A204.1 (cell line): ENCODE measurements at regions not wholly inside any gene's neighbourhood (a gene's known extent, or its start where the extent isn't known, plus 50 kb on each side); places are given as distances from the start of the nearest gene placed in this dataset.
A peak's percentile ranks its signal among the peaks of the same experiment; 100 is the strongest.
"Not testable (repeated sequence)": the region's sequence is repeated elsewhere in the genome, so short reads cannot be mapped to it uniquely, and the experiment has no call there.

Source experiments
- FAIRE-seq: peaks from 2 replicates; lab custom pipeline; 2012; peaks lifted over from hg19 to GRCh38; lab: Jason Lieb, UNC

DNA sequence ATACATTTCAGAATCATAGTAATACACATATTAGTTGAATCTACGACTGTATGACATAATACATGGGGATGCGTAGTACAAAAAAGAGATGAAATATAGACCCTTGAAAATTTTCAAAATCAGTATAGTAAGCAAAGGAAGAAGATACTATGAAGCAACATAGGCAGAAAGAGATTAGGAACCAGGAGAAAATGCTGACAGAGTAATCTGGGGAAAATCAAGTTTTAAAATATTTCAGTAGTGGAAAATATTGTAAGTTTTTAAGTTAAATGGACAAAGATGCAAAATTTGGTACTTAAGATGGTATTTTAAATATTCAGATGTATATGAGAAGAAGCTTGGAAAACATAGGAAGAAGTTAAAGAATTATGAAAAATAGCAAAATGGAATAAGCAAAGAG lies 915.6 kb upstream of the LRFN5 start:
- FAIRE-seq = no peak

DNA sequence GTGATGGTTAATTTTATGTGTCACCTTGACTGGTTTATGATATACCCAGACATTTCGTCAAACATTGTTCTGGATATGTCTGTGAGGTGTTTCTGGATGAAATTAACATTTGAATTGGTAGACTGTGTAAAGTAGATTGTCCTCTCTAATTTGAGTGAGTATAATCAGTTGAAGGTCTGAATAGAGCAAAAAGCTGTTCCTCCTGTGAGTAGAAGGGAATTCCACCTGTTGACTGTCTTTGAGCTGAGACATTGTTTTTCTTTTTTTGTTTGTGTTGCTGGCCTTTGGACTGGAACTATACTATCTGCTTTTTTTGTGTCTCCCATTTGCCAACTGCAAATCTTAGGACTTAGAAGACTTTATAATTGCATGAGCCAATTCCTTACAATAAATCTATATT lies 920.9 kb upstream of the LRFN5 start:
- no peak for FAIRE-seq

DNA sequence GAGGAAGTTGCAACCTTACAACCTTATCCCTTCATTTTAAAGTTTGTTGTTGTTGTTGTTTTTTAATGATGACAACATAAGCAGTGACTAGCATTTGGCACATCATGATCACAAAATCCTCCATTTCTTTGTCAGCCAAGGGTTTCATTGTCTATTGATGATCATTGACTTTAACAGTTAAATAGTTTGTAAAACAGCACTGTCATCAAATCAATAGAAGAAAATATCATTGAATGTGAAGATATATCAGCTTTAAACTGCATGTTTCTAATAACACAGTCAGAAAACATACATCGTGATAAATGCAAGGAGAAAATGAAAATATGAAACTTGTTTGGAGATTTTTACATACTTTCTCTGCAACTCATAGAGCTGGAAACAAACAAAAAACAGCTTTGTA lies 922.3 kb upstream of the LRFN5 start:
- FAIRE-seq = no peak

DNA sequence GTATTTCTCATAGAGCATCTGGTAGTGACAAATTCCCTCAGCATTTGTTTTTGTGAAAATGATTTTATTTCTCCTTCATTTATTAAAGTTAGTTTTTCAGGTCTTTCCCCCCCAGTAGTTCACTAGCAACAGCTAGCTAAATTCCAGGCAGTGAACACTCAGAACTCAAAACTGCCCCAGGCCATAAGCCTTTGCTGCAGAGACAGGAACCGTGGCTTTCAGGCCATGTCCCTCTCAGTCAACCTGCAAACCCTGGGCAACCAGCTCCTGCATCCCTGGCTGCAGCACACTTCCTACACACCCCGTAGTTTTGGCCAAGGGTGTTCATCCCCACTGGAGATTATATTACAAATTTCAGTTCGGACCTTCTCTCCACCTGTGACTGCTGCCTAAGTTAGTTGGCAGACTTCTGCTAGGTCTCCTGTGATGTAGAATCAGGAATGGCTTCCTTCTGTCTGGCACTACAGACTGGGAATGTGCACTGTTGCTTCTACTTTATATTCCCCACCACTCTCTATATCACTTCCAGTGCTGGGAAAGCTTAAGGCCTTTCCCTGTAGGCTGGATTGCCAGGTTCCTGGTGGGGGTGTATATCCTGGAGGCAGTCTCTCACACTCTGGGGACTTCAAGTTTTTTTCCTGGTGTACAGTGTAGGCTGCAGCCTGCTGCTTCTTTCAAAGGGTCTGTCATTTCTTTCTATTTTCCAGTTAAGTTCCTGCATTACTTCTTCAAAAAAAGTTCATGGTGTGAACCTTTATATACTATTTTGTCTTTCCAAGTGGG lies 924.4 kb upstream of the LRFN5 start:
- FAIRE-seq = no peak

DNA sequence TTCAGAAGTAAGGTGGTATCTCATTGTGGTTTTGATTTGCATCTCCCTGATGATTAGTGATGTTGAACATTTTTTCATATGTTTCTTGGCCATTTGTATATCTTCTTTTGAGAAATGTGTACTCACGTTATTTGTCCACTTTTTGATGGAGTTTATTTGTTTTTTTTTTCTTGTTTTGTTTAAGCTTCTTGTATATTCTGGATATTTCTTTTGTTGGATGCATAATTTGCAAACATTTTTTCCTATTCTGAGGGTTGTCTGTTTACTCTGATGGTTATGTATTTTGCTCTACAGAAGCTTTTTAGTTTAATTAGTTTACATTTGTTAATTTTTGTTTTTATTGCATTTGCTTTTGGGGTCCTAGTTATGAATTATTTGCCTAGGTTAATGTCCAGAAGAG lies 927.4 kb upstream of the LRFN5 start:
- FAIRE-seq = no peak

DNA sequence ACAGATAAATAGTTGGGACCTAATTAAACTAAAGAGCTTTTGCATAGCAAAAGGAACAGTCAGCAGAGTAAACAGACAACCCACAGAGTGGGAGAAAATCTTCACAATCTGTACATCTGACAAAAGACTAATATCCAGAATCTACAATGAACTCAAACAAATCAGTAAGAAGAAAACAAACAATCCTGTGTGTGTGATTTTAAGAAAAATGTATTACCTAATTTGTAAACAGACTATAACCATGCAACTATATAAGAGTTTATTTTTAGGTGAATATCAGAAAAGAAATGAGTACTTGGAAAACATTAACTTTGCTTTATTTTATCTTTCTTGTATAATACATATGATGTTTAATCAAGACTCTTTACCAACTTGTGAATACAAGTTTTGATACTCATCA lies 929.5 kb upstream of the LRFN5 start:
- peak; percentile 60 for FAIRE-seq

DNA sequence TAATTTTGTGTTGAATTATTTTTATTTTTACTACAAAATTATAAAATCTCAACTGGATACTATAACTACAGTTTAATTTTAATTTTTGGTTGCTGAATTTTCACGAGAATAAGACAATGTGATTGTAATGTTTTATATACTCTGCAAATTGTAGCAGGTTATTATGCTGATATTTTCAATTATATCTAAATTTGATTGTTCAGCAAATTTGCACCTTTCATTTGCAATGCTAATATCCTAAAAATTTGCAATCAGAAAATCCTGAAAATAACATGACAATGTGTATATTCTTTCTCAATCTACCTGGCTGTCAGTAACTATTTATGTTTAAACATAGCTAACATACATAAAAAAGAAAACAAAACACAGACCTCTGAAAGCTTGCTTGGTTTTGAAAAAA lies 932.2 kb upstream of the LRFN5 start:
- peak; percentile 29 for FAIRE-seq

DNA sequence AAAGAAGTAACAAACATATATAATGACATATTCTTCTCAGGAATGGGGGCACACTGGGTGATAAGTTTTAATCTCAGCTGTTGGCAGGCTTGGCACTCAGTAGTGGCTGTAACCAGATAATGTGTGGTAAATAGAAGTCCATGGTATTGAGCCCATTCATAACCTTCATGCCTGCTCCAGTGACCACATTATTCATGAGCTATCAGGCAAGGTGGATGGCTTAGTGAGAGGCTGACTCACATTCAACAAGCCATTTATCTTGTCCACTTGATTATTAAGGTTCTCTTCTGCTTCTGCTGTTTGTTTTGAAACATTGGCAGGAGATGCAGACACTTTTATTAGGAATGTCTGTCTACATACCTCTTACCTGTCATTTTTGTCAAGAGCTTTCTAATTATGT lies 950.4 kb upstream of the LRFN5 start:
- FAIRE-seq = no peak

DNA sequence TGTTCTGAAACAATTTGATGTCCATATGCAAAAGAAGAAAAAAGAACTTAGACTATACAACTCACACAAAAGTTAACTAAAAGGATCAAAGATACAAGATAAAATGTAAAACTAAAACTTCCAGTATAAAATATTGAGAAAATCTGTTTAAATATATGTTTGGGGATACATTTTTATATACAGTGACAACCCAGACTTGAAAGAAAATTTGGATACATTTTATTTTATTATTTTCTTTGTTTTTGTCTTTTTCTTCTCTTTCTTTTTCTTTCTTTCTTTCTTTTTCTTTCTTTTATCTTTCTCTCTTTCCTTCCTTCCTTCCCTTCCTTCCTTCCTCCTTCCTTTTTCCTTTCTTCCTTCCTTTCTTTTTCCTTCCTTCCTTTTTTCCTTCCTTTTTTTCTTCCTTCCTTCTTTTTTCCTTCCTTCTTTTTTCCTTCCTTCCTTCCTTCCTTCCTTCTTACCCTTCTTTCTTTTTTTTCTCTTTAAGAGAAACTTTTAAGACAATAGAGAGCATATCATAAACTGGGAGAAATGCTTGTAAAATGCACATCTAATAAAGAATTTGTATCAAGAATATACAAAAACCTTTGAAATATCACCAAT lies 954.5 kb upstream of the LRFN5 start:
- peak; percentile 68 for FAIRE-seq

DNA sequence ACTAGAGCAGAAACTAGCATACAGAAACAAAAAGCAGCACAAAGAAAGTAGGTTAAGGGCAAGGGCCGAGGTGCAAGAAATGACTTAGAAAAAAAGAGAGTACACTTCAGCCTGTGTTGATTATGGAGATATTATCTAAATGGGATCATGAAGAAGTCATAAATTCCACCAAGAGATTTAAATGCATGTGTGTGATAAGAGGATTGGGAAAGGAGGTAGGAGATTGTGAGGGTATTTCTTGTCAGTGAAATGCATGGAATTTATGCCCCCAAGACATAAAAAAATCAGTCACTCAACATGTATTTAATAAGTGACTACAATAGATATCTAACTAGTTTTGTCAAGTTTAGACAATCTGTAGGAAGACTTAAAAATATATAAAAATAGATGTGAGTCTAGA lies 976.2 kb upstream of the LRFN5 start:
- FAIRE-seq = no peak

DNA sequence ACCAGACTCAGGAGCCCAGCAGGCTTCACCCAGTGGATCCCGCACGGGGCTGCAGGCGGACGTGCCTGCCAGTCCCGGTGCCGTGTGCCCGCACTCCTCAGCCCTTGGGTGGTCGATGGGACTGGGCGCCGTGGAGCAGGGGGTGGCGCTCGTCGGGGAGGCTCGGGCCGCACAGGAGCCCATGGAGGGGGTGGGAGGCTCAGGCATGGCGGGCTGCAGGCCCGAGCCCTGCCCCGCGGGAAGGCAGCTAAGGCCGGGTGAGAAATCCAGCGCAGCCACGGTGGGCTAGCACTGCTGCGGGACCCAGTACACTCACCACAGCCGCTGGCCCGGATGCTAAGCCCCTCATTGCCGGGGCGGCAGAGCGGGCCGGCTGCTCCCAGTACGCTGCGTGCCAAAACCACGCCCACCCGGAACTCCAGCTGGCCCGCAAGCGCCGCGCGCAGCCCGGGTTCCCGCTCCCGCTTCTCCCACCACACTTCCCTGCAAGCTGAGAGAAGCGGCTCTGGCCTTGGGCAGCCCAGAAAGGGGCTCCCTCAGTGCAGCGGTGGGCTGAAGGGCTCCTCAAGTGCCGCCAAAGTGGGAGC lies 977.0 kb upstream of the LRFN5 start:
- not testable (repeated sequence) for FAIRE-seq

DNA sequence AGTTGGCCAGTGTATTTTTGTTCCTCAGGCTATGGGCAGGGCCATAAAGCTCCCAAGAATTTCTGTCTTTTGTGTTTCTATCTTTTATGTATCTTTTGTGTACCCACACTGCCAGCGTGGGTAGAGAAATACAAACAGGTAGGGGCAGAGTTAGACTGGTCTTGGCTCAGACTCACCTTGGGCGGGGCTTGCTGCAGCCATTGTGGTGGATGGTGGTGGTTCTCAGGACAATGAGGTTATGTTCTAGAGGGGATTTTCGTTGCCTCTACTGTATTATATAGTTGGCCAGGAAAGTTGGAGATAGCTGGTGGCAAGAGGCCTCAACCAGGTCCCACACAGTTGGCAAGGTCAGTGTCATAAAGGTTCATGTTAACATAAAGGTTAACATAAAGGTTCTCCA lies 977.5 kb upstream of the LRFN5 start:
- no peak for FAIRE-seq

DNA sequence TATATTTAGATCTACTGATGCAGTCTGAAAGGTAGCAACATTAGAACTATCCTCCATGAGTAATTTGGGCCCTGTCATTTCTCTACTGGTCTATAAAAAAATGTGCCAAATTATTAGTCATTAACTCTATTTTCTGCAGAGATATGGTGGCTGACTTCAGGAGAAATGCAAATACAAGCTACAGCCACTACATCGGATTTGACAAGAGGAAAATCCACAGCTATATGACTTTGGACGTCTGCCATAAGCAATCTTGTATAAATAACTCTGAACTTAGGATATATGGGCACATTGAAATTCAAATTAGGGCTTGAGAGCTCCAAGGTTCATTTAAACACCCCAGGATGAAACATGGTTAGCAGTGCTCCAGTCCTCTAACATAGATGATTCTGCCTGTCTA lies 983.0 kb upstream of the LRFN5 start:
- FAIRE-seq = no peak

DNA sequence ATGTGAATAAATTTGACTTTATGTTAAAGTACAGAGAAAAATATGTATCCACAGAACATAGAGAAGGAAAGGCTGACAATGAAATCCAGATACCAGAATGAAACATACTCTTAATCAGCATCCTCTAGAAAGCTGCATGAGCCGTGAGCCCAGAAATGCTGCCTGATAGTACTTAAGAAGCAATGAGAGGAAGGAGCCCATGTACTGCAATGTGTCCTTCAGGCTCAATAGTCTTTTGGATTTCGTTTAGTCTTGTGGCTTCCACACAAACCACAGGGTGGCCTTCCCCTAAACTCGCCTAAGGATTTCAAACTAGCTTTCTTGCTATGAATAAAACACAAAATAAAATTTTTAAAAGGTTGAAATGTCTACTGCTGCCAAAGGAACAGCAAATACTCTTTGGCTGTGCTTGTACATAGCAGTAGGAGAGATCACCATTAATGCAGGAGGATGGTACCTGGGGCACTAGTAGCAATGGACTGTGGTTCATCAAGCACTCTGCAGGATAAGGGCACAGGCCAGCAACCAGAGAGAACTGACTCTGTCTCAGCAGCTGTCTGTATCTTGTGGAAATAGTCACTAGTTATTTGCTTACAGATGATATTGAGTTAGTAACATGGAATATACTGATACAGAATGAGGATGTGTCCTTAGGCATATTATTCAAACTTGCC lies 988.3 kb upstream of the LRFN5 start:
- FAIRE-seq = no peak

DNA sequence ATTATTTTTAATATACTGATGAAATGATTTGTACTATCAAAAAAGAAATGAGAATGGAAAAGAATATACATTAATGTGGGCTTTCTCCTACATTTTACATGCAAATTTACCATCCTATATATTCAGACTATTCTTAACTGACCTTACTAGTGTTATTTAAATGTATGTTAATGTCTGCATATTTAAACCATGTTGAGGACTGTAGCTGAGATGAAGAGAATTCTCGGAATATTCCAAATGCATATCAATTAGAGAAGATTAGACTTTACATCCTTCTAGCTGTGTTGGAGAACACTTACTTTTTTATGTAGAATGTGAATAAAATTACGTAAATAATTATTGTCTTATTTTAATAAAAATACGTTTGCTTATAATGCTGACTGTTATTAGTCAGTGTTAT lies 990.1 kb upstream of the LRFN5 start:
- no peak for FAIRE-seq

DNA sequence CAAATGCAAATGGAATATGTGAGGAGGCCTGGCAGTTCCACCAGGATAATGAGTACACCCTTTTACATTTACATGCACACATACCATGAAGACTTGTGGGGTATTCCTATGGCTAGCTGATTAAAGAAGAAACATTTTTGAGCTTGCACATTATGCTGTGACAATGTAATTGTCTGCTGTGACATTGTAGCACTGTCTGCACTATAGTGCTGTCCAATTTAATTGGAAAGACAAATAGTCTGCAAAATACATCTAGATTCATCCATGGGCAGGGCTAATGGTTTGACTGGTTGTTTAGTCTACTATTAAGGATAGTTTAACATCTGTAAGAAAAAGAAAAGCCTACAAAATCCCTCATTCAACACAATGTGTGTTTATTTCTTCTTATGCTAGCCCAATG lies 1005.6 kb upstream of the LRFN5 start:
- FAIRE-seq = no peak

DNA sequence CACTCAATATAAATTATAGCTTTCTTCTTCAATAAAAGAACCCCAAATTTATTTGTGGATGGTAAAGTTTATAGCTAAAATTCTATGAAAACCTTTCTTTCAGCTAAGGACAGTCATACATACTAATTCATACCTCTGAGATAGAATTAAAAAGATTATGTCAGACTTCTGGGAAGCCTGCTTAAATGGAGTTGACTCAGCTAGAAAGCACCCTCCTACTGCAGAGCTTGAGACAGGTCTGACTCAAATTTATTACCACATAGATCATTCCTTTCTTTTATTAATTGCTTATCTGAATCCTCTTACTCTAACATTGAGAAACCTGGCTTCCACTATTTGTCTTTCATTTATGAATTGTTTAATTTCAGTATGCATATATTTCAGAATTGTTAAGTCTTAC lies 1007.0 kb upstream of the LRFN5 start:
- FAIRE-seq = no peak

DNA sequence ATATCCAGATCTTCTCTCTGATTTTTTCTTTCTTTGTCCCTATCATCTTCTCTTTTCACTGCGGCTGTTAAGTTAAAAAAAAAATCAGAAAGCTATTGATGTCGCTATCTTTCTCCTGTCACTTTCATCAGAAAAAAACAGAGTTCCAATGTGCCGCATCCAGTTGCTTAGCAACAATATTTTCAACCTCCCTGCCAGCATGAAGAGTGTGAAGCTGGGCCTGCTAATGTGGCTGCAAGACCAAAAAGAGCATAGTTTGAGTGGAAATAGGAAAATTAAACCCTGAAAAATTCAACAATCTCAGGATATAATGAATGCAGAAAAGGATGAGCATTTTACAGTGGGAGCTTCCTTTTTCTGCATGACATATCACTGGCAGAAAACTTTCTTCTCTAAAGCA lies 1025.4 kb upstream of the LRFN5 start:
- FAIRE-seq = no peak

DNA sequence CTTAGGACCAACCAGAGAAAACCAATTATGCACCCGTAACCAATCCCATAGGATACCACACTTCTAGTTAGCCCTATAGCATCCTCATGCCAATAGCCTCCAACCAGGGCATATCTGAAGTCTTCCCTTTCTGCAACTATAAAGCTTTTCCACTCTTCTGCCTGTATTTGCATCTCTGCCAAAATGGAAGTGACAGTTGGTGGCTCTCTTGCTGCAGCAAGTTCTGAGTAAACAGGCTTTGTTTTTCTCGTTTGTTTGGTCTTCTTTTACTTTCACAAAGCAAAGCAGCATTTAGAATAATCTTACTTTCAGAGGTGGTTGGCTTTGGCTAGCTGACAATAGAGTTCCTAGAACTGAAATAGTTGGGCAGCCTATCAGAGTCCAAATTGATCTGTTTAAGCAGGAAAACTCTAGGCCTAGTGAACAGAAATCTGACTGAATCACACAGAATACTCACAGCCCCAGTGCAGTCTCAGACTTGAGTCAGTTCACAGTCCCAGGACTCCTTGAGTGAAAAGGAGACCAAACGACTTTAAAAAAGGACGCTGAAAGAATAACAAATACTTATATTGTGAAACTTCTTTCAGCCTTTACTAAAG lies 1029.7 kb upstream of the LRFN5 start:
- no peak for FAIRE-seq

DNA sequence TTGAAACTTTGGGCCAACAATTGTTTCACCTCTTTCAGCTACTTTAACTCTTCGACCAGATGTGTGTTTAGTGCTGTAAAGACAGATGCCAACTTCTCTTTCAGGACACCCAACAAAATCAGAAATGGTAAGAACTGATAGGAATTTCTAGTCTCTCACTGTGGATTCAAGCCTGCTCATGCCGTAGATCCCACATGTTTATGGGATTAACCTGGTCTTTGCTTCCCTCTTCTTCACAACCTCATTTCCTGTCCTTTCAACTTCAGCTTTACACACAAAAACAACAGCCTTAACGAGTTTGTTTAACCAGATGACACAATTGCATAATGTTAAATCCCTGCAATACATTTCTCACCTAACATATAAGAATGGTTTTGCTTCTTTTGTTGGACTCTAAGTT lies 1031.9 kb upstream of the LRFN5 start:
- no peak for FAIRE-seq

DNA sequence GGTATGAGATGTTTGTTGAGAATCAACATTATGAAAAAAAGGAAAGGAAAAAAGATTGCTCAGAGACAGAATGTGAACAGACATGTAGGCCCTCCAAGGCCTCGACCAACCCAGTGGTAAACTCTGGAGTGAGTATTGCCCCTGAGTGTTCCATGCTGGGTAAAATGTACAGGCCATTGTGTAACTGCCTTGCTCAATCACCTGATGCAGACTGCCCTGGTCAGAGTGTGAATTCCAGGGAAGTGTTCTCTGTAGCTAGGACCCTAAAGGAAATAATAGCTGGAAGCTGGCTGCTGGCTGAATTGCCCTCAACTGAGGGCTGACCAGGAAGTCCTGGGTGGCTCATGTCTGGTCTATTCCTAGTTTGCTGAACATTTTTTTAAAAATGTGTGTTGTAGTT lies 1081.4 kb upstream of the LRFN5 start:
- FAIRE-seq = no peak

DNA sequence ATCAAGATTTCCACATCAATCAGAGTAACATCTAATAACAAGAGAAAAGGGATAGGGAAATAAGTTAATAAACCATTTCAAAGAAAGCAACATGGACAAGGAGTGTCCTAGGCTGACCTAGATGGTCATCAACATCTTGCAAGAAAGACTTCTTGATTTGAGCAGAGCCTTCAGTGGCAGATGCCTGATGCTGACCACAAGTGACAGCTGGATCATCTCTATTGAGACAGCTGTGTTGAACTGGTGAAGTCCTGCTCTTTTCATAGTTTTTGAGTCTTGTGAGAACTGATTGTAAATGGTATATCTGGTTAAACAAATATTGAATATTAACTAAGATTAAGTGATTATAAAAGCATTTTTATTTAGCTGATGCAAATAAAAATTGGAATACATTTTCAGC lies 1083.6 kb upstream of the LRFN5 start:
- no peak for FAIRE-seq

DNA sequence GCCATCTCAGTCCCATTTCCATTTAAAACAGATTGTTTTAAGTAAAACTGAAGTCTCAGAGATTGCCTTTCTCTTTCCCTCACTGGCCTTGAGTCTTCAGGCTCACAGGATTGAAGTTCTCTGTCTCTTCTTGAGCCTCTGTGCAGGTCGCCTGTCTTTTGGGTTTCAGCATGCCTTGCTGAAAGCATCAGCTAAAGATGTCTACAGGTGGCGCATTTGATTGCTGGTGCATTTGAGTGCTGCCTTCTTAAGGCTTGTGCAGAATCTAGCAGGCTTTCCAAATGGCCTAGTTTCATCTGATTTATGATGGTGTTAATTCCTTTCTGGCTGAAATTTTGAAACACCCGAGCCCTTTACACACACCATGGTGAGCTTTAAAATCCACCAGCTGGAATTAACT lies 1062.2 kb upstream of the FBXO33 start:
- FAIRE-seq = no peak
